ENCODE measurements at regions not wholly inside any gene's neighbourhood (a gene's known extent, or its start where the extent isn't known, plus 50 kb on each side); places are given as distances from the start of the nearest gene placed in this dataset.

DNA sequence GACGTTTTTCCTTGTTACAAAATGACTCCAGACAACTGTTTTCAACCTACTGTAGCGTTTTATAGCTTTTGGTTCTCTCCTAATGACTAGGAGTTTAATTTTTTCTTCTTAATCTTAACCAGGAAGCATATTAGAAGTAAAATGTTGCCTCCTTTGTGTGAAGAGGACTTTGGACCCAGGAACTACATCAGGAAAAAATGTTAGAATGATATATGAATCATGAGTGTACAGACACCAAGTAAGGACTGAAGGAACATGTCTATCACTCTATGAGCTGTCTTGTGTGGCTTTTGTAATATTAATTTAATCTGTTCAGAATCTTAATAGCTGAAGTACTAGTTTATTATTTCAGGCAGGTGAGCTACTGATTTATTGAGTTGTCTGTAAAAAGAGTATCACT lies 71.0 kb upstream of the MARCKS start:
- TF ChIP-seq MAX (IDR thresholded peaks at IDR 0.05; ENCODE audit: low read depth) (no peak), CTCF (IDR thresholded peaks at IDR 0.05) (no peak), RXRA (IDR thresholded peaks at IDR 0.05; ENCODE audit: borderline replicate concordance, low read depth) (no peak), FOSL2 (IDR thresholded peaks at IDR 0.05; ENCODE audit: borderline replicate concordance, low read depth) (no peak), NRF1 (IDR thresholded peaks at IDR 0.05; ENCODE audit: low read depth, low read length) (no peak), SMC3 (IDR thresholded peaks at IDR 0.05; ENCODE audit: low read depth, low read length) (no peak), ZBTB33 (IDR thresholded peaks at IDR 0.05; ENCODE audit: borderline replicate concordance, low read depth) (no peak), NFIC (IDR thresholded peaks at IDR 0.05; ENCODE audit: borderline replicate concordance) (no peak), CHD2 (IDR thresholded peaks at IDR 0.05; ENCODE audit: low read length, partially characterized antibody) (no peak)

Measured in SK-N-SH (cell line).